Choroid plexus epithelial cell (primary cell): ENCODE measurements at regions not wholly inside any gene's neighbourhood (a gene's known extent, or its start where the extent isn't known, plus 50 kb on each side); places are given as distances from the start of the nearest gene placed in this dataset.

Source experiments
- DNase-seq: peaks from one replicate; pipeline ENCODE4 v3.0.0-alpha.2; 2010; ENCODE audit warnings: low read depth
- H3K4me3 ChIP-seq: 2 replicates; pipeline ENCODE4 v1.5.1; 2011; ENCODE audit warnings: low read depth, mild to moderate bottlenecking, control low read depth, low read length, moderate library complexity
- TF ChIP-seq, protein P1 (sequence below): conservative IDR thresholded peaks from 2 replicates; pipeline ENCODE4 v1.5.1; 2011; ENCODE audit warnings: low read depth, mild to moderate bottlenecking, control low read depth, inconsistent platforms, low read length, moderate library complexity

DNA sequence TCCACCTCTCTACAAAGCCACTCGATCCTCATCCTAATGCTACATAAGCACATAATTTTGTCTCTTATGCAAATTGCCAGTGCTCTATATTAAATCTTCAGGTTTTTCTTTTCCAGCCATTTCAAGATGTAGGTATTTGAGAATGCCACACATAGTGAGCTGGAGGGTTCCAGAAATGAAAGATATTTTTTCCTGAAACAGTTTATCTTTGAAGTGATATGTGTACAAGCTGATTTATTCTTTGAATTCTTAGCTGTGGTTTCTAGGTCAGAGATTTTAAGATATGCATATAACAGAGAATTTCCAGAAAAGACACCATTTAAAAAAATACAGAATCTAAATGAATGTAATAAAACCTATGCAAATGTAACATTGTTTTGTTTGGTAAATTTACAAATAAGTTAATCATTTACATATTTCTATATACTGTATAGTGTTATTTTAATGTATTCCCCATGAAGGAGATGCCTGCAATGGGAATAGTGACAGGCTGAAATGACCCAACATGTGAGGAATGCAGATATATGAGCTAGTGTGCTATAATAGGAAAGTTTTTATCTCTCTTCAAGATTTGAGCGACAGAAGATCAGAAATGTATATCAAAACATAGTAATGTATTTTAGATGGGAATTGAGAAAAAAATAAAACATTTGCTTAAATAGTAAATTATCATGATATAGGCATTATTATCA, 570.2 kb downstream of the SLITRK1 start:
- H3K4me3 ChIP-seq: no peak overlapping the region
- TF ChIP-seq, protein P1, sequence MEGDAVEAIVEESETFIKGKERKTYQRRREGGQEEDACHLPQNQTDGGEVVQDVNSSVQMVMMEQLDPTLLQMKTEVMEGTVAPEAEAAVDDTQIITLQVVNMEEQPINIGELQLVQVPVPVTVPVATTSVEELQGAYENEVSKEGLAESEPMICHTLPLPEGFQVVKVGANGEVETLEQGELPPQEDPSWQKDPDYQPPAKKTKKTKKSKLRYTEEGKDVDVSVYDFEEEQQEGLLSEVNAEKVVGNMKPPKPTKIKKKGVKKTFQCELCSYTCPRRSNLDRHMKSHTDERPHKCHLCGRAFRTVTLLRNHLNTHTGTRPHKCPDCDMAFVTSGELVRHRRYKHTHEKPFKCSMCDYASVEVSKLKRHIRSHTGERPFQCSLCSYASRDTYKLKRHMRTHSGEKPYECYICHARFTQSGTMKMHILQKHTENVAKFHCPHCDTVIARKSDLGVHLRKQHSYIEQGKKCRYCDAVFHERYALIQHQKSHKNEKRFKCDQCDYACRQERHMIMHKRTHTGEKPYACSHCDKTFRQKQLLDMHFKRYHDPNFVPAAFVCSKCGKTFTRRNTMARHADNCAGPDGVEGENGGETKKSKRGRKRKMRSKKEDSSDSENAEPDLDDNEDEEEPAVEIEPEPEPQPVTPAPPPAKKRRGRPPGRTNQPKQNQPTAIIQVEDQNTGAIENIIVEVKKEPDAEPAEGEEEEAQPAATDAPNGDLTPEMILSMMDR: no peak
- DNase-seq: peak; percentile 49

DNA sequence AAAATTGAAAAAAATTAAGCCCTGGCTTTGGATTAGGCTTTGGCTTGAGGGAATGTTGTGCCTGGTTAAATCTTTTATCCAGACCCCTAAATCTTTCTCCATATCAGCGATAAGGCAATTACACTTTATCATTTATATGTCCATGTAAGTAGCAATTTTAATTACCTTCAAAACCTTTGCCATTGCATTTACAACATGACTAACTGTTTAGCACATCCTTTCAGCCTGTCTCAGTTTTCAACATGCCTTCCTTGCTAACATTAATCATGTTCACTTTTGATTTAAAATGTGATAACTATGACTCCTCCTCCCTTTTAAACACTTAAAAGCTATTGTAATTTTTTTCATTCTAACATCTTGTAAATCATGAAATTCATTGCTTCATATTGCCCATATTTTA, 583.7 kb downstream of the SLITRK1 start:
- TF ChIP-seq, protein P1: no peak
- DNase-seq: no peak
- H3K4me3 ChIP-seq: no peak overlapping the region

DNA sequence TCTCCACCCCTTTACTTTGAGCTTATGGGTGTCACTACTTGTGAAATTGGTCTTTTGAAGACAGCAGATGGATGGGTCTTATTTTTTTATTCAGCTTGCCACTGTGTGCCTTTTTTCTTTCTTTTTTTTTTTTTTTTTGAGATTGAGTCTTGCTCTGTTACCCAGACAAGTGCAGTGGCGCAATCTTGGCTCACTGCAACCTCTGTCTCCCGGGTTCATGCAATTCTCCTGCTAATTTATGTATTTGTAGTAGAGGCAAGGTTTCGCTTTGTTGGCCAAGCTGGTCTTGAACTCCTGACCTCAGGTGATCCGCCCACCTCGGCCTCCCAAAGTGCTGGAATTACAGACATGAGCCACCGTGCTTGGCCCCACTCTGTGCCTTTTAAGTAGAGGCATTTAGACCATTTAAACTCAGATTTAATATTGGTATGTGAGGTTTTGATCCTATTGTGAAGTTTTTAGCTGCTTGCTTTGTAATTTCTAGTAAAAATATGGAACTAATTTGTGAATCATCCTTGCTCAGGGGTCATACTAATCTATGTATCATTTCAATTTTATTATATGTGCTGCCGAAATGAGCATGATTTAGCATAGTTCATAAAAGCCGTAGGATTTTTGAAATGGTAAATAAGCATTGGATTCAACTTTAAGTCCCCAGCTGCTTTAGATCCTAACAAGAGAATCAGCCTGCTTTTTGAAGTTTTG, 584.5 kb downstream of the SLITRK1 start:
- TF ChIP-seq, protein P1: no peak
- no peak overlapping the region for H3K4me3 ChIP-seq
- peak; percentile 10 for DNase-seq

DNA sequence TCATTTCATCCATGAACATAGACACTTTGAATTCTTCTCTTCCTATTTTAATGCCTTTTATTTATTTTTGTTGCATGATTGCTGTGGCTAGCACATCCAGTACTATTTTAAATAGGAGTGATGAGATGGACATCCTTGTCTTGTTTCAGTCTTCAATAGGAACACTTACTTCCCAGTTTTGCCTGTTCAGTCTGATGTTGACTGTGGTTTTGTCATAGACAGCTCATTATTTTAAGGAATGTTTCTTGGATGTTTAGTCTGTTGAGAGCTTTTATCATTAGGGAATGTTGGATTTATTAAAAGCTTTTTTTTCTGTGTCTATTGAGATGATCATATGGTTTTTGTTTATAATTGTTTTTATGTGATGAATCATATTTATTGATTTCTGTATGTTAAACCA, 586.6 kb downstream of the SLITRK1 start:
- H3K4me3 ChIP-seq: no peak overlapping the region
- DNase-seq: no peak
- TF ChIP-seq, protein P1: no peak

DNA sequence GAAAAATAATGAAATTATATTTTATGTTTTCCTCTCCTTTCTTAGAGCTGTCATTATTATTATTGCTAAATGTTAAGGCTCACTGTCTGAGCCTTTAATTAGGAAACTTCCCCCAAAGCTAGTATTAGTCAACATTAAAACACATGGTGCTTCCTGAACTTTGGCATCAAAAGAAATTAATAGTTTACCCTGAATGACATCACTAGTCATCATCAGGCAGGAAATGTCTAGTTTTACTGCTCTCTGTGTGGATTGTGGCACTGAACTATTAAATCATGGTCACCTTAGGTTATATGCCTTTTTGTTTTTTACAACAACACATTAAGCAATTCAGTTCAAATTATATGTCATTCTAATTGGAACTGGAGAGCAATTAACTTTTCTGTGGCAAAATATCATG, 595.5 kb downstream of the SLITRK1 start:
- peak; percentile 13 for DNase-seq
- H3K4me3 ChIP-seq: no peak overlapping the region
- TF ChIP-seq, protein P1: no peak

DNA sequence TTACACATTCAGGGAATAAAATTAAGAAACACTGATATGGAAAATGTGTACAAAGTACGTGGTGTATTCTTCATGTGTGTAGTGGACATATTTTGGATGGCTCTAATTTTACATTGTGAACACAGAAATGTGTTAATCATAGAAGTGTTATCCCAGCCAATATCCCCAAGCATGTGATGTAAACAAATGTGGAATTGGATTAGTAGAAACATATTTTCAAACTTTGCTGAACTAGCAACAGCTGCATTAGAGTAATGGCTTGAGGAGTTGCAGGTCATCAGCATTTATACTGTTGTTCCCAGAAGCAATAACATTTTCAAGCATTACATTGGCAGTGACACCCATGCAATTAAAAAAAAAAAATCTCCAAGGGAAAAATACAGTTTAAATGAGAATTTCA, 600.6 kb downstream of the SLITRK1 start:
- TF ChIP-seq, protein P1: no peak
- H3K4me3 ChIP-seq: no peak overlapping the region
- DNase-seq: no peak

DNA sequence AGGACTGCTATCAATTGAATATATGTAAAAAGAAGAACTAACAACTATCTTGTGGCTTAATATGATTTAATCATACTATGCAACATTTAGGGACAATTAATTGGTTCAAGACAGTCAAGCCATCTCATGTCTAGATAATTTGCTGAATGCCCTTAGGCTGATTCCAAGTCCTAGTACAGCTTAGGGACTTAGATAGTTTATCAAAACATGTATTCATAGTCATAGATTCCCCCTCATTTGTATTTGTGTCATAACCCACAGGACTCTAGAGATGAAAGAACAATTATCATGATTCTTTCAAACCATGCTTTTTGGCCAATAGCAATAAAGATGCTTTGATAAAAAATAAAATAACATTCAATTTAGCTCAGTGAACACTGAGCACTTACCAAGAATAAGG, 607.6 kb downstream of the SLITRK1 start:
- TF ChIP-seq, protein P1: no peak
- no peak overlapping the region for H3K4me3 ChIP-seq

More for the DNA sequence above, 607.6 kb downstream of the SLITRK1 start:
- DNase-seq: no peak
